Glomerular visceral epithelial cell (primary cell): ENCODE measurements at regions not wholly inside any gene's neighbourhood (a gene's known extent, or its start where the extent isn't known, plus 50 kb on each side); places are given as distances from the start of the nearest gene placed in this dataset.

Source experiments
- DNase-seq: peaks from one replicate; pipeline ENCODE4 v3.0.0-alpha.2; 2016; ENCODE audit errors: extremely low spot score

DNA sequence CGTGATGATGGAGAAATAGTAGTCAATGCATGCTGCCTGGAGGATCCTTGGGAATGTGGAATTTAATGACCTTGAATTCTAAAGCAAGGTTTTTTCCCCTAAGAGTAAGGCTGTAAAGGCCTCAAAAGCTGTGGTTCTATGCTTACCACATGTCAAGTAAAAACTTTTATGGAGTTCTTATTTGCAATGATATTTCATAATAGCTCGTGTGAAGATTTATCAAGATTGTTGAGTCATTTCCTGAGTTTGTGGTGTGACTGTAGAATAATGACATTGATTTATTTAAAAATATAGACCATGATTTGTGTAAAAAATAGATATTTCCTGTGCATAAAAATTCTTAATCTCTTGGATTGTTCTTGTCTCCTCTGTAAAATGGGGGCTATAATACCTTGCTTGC is 67.5 kb upstream of the SORCS1 start:
- no peak for DNase-seq

DNA sequence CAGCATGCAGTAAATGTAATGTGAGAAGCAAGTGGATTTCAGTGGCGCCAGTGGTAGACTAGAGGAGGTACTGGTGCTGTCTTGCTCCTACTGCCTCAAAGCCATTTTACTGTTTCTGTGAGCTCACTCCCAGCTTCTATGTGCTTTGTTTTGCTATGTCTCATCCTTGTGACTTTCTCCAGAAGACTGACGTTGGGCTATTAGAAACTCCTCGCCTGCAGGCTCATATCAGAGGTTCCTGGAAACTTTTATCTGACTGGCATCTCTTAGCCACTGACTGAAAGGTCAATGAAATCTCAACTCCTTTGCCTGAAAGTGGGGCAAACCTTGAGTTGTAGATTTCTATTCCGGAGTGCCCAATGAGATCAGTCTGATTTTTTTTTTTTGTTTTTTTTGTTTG is 66.4 kb upstream of the SORCS1 start:
- no peak for DNase-seq

DNA sequence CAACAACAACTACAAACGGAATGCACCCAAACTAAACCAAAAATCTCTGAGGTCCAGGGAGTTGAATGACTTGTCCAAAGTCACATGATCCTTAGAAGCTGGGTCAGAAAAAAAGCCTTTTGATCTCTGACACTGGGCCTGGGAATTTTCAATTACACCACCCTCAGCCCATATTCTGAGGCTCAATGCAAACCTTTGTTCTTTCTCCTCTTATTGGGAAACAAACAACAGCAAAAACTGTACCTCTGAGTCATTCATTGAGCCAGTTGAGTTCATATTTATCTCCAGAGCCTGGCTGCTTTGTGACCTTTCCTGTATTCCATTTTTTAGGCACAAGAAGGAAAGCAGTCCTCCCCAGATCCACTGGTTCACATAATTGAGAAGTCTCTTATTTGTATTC is 51.2 kb upstream of the SORCS1 start:
- DNase-seq = no peak
